GM12878 (cell line): ENCODE measurements at regions not wholly inside any gene's neighbourhood (a gene's known extent, or its start where the extent isn't known, plus 50 kb on each side); places are given as distances from the start of the nearest gene placed in this dataset.

ENCODE experiments used
- ATAC-seq: fragments of 200-7000 bp; cut with Tn5 transposase; 3 replicates; pipeline ENCODE4 v1.9.1; 2020; ENCODE audit warnings: mild to moderate bottlenecking, moderate library complexity
- BruUV-seq: library from RNA; stranded (reverse); fragments of 400-500 nt; replicated peaks from 2 replicates; lab custom pipeline; 2021; lab: Mats Ljungman, UMichigan
- CTCF ChIA-PET: fragments of 300-600 bp; sonication (Branson Sonifier 250); formaldehyde crosslinking; extraction: SDS; loops from one replicate; lab custom pipeline; 2021; ENCODE audit warnings: inconsistent platforms; lab: Yijun Ruan, JAX
- POLR2A ChIA-PET: fragments of 350-600 bp; formaldehyde crosslinking; extraction: SDS; loops from one replicate; lab custom pipeline; 2021; ENCODE audit warnings: inconsistent platforms; lab: Charles Lee
- RAD21 ChIA-PET: fragments of 300-600 bp; sonication (Branson Sonifier 250); formaldehyde crosslinking; loops from one replicate; lab custom pipeline; 2023; ENCODE audit warnings: antibody characterized with exemption; ENCODE audit not compliant: unreplicated experiment; lab: Charles Lee
- SMC1A ChIA-PET: fragments of 300-600 bp; sonication (Branson Sonifier 250); formaldehyde crosslinking; loops from one replicate; lab custom pipeline; 2023; ENCODE audit not compliant: unreplicated experiment, uncharacterized antibody; lab: Charles Lee
- DNase-seq: peaks from one replicate; pipeline ENCODE4 v3.0.0-alpha.2; 2011; ENCODE audit warnings: low read depth, low spot score
- FAIRE-seq: peaks from 3 replicates; lab custom pipeline; 2011; peaks lifted over from hg19 to GRCh38; lab: Jason Lieb, UNC
- H2AFZ ChIP-seq: 2 replicates; pipeline ENCODE4 v1.6.0; 2011; ENCODE audit warnings: low read depth, low read length, control low read depth; ENCODE audit not compliant: control insufficient read depth
- H3K27ac ChIP-seq: 2 replicates; pipeline ENCODE4 v1.5.1; 2011; ENCODE audit warnings: control low read depth; ENCODE audit not compliant: control insufficient read depth, insufficient read depth
- H3K27me3 ChIP-seq, 2 experiments: replicated peaks in 1 of 2; 2 replicates each; pipeline versions ENCODE4 v1.6.0 to v1.6.1; 2011; ENCODE audit warnings: low read length in 1 of 2; ENCODE audit not compliant: control insufficient read depth in 2 of 2, insufficient read depth in 2 of 2
- H3K36me3 ChIP-seq, 2 experiments: 2 replicates each; pipeline ENCODE4 v1.5.1; 2011; ENCODE audit warnings: low read length in 1 of 2; ENCODE audit not compliant: control insufficient read depth in 2 of 2, insufficient read depth in 2 of 2
- H3K4me1 ChIP-seq: 2 replicates; pipeline ENCODE4 v1.6.1; 2011; ENCODE audit warnings: mild to moderate bottlenecking, low read length, moderate library complexity, mixed read lengths; ENCODE audit not compliant: control insufficient read depth, insufficient read depth
- H3K4me2 ChIP-seq: 2 replicates; pipeline ENCODE4 v1.6.0; 2011; ENCODE audit warnings: control low read depth; ENCODE audit not compliant: control insufficient read depth, insufficient read depth
- H3K4me3 ChIP-seq: fragments of 200-600 bp; sonication (generic); 2 replicates; pipeline ENCODE4 v1.5.1; 2016
- H3K79me2 ChIP-seq: 2 replicates; pipeline ENCODE4 v1.6.0; 2011; ENCODE audit warnings: low read length; ENCODE audit not compliant: control insufficient read depth, insufficient read depth
- H3K9ac ChIP-seq: 2 replicates; pipeline ENCODE4 v1.8.0; 2011; ENCODE audit warnings: low read length, control low read depth, mixed read lengths; ENCODE audit not compliant: control insufficient read depth, insufficient read depth
- H3K9me3 ChIP-seq: replicated peaks from 3 replicates; pipeline ENCODE4 v1.5.1; 2011; ENCODE audit warnings: mild to moderate bottlenecking, low read length; ENCODE audit not compliant: control insufficient read depth, insufficient read depth
- H4K20me1 ChIP-seq: 2 replicates; pipeline ENCODE4 v1.6.0; 2011; ENCODE audit not compliant: control insufficient read depth, insufficient read depth
- CBX5 ChIP-seq: sonication (generic); IDR thresholded peaks from 2 replicates; pipeline ENCODE4 v1.6.1; 2016; ENCODE audit warnings: low read depth, moderate library complexity, mild to moderate bottlenecking, inconsistent platforms
- EP300 ChIP-seq, 2 experiments: fragments of 150-350 bp in 1 of 2; IDR thresholded peaks; 2 replicates each; pipeline ENCODE4 v1.6.1; 2011 to 2012; ENCODE audit warnings: low read depth in 2 of 2, low read length in 2 of 2, borderline replicate concordance in 1 of 2, improper control_type of control experiment in 1 of 2, inconsistent platforms in 1 of 2; ENCODE audit not compliant: control insufficient read depth in 1 of 2
- HDAC6 ChIP-seq: fragments of 200-600 bp; sonication (generic); IDR thresholded peaks from one replicate; pipeline ENCODE4 v1.8.0; 2017; ENCODE audit warnings: antibody characterized with exemption; ENCODE audit not compliant: unreplicated experiment
- KLF5 ChIP-seq: fragments of 450-650 bp; IDR thresholded peaks from 2 replicates; pipeline ENCODE4 v1.6.1; 2014; ENCODE audit warnings: mild to moderate bottlenecking; ENCODE audit not compliant: partially characterized antibody
- MEF2A ChIP-seq: IDR thresholded peaks from 2 replicates; pipeline ENCODE4 v1.6.1; 2011; ENCODE audit warnings: low read depth, mild to moderate bottlenecking, low read length, moderate library complexity; ENCODE audit not compliant: insufficient read depth
- NKRF ChIP-seq: fragments of 450-650 bp; conservative IDR thresholded peaks from 2 replicates; pipeline ENCODE4 v1.6.1; 2017; ENCODE audit warnings: mild to moderate bottlenecking, moderate library complexity
- NR2C2 ChIP-seq: IDR thresholded peaks from 2 replicates; pipeline ENCODE4 v1.6.1; 2011; ENCODE audit warnings: borderline replicate concordance, low read depth; ENCODE audit not compliant: control insufficient read depth, insufficient read length
- NRF1 ChIP-seq: conservative IDR thresholded peaks from 2 replicates; pipeline ENCODE4 v1.6.1; 2011; ENCODE audit warnings: mild to moderate bottlenecking, low read depth, low read length, improper control_type of control experiment
- PAX8 ChIP-seq: fragments of 450-650 bp; IDR thresholded peaks from 2 replicates; pipeline ENCODE4 v1.6.1; 2017; ENCODE audit warnings: mild to moderate bottlenecking, moderate library complexity
- PML ChIP-seq: IDR thresholded peaks from 2 replicates; pipeline ENCODE4 v1.6.1; 2012; ENCODE audit warnings: low read length, inconsistent platforms
- POLR2AphosphoS5 ChIP-seq: IDR thresholded peaks from 2 replicates; pipeline ENCODE4 v1.6.1; 2011; ENCODE audit warnings: mild to moderate bottlenecking, low read length, inconsistent platforms
- SMC3 ChIP-seq: IDR thresholded peaks from 2 replicates; pipeline ENCODE4 v1.6.1; 2011; ENCODE audit warnings: low read length, improper control_type of control experiment, borderline replicate concordance
- SRF ChIP-seq, 2 experiments: IDR thresholded peaks; 2 replicates each; pipeline ENCODE4 v1.6.1; 2011; ENCODE audit warnings: low read depth in 2 of 2, low read length in 2 of 2, mild to moderate bottlenecking in 1 of 2, moderate library complexity in 1 of 2
- STAT1 ChIP-seq: fragments of 450-650 bp; conservative IDR thresholded peaks from 2 replicates; pipeline ENCODE4 v1.6.1; 2014; ENCODE audit warnings: antibody characterized with exemption, mild to moderate bottlenecking
- STAT3 ChIP-seq: IDR thresholded peaks from 2 replicates; pipeline ENCODE4 v1.6.1; 2011; ENCODE audit warnings: low read depth, low read length, improper control_type of control experiment
- SUZ12 ChIP-seq: fragments of 200-600 bp; sonication (generic); IDR thresholded peaks from one replicate; pipeline ENCODE4 v1.6.1; 2018; ENCODE audit warnings: antibody characterized with exemption, mild to moderate bottlenecking; ENCODE audit not compliant: unreplicated experiment
- YY1 ChIP-seq: IDR thresholded peaks from 2 replicates; pipeline ENCODE4 v1.6.1; 2011; ENCODE audit warnings: low read depth, mild to moderate bottlenecking, low read length
- ZNF24 ChIP-seq: fragments of 450-650 bp; IDR thresholded peaks from 2 replicates; pipeline ENCODE4 v1.6.1; 2017; ENCODE audit warnings: antibody characterized with exemption, mild to moderate bottlenecking
- in situ Hi-C: fragments of 300-500 bp; cut with MboI; formaldehyde crosslinking; loops from 9 replicates; pipeline ENCODE4 v1.14.3; 2018; ENCODE audit warnings: mixed read lengths
- intact Hi-C: fragments of 100-400 bp; cut with micrococcal nuclease; formaldehyde crosslinking; loops from one replicate; pipeline ENCODE4 v1.14.2; 2022; ENCODE audit not compliant: unreplicated experiment

- Histone ChIP-seq H3K4me2 (no peak overlapping the region), H3K9ac (no peak overlapping the region), H3K79me2 (no peaks in the 10 kb centered on the region), H3K27me3 (no peaks in the 10 kb centered on the region), H3K4me1 (no peaks in the 10 kb centered on the region), H3K4me3 (no peak overlapping the region), H4K20me1 (no peaks in the 10 kb centered on the region), H2AFZ (no peak overlapping the region), H3K27ac (no peak overlapping the region), H3K9me3 (no peaks in the 10 kb centered on the region), H3K36me3 (no peaks in the 10 kb centered on the region)
- POLR2A ChIA-PET: no interaction called here
- SMC1A ChIA-PET: no interaction called here
- intact Hi-C loops: no loop called here
- CTCF ChIA-PET: no interaction called here
- RAD21 ChIA-PET: no interaction called here
- ATAC-seq: no peak
- in situ Hi-C loops: no loop called here
- TF ChIP-seq STAT3 (no peak), NRF1 (no peak), PML (no peak), HDAC6 (no peak), SRF (IDR thresholded peaks at IDR 0.05; ENCODE audit: low read depth in 2 of 2, low read length in 2 of 2) (no peak), SUZ12 (no peak), POLR2AphosphoS5 (no peak), STAT1 (no peak), CBX5 (no peak), PAX8 (no peak), YY1 (no peak), MEF2A (no peak), KLF5 (no peak), ZNF24 (no peak), NR2C2 (no peak), NKRF (no peak), SMC3 (no peak), EP300 (IDR thresholded peaks at IDR 0.05; ENCODE audit: borderline replicate concordance in 1 of 2, control insufficient read depth in 1 of 2, low read depth in 2 of 2, low read length in 2 of 2) (no peak)
- no peak for DNase-seq
- no peak for FAIRE-seq
- no TSS peak for BruUV-seq
These were observed 321.3 kb upstream of the TMEM229A start for GRCh38 chr7:124354201-124354600.
